DMS53 treated with DMSO at 0.1 percent for 48 hours (cell line): ENCODE measurements at regions not wholly inside any gene's neighbourhood (a gene's known extent, or its start where the extent isn't known, plus 50 kb on each side); places are given as distances from the start of the nearest gene placed in this dataset.

Source experiments
- DNase-seq: peaks from one replicate; lab custom pipeline; 2025; ENCODE audit not compliant: unreplicated experiment; lab: John Stamatoyannopoulos, UW

DNA sequence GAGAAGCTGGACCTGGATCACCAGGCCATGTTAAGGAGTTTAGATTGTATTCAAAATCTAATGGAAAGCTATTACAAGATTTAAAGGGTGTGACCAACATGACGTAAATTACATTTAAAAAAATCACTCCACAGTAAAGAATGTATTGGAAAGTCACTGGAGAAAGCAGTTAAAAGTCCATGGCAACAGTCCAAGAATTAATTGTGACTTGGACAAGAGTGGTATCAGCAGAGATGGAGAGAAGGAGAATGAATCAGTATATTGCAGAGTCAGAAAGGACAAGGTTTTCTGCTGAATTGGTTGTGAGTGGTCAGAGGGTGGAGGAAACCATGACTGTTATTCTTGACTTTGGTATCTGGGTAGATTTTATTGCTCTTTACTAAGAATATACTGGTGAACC lies 535.1 kb upstream of the SLITRK1 start:
- DNase-seq, result no peak

- no peak for DNase-seq
These were observed 530.7 kb upstream of the SLITRK1 start for GRCh38 chr13:84413016-84413415.

DNA sequence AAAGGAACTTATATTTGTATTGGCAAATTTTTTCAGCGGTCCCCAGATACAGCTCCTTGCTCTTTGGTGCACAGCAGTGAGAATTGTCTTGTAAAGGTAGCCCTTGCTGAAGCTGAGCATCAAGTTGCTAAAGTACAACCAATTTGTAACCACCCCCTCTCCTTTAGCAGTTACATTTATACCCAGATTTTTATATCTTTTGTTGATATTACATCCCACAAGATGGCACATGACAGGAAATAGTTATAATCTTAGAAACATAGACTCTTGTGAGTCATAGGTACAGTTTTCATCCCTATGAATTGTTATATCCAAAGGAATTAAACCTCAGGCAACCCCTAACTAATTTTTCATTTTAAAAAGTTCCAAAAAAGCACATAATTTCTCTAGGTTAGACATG lies 523.0 kb upstream of the SLITRK1 start:
- DNase-seq, result no peak

DNA sequence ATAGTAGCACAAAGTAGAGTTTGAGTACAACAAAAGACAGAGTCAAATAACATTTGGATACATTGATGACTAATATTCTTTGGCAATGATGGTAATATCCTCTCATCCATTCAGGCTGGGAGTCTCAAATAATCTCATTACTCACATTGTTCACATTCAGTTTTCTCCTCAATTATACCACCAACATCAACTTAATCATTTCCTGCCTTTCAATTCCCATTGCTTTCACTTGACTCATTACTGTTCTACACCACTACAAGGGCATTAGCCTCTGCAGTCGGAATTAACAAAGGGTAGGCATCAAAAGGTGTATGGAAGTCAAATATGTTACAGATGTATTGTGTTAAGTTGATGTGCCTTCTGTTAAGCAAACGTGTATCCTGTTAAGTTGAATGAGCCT lies 518.4 kb upstream of the SLITRK1 start:
- no peak for DNase-seq

DNA sequence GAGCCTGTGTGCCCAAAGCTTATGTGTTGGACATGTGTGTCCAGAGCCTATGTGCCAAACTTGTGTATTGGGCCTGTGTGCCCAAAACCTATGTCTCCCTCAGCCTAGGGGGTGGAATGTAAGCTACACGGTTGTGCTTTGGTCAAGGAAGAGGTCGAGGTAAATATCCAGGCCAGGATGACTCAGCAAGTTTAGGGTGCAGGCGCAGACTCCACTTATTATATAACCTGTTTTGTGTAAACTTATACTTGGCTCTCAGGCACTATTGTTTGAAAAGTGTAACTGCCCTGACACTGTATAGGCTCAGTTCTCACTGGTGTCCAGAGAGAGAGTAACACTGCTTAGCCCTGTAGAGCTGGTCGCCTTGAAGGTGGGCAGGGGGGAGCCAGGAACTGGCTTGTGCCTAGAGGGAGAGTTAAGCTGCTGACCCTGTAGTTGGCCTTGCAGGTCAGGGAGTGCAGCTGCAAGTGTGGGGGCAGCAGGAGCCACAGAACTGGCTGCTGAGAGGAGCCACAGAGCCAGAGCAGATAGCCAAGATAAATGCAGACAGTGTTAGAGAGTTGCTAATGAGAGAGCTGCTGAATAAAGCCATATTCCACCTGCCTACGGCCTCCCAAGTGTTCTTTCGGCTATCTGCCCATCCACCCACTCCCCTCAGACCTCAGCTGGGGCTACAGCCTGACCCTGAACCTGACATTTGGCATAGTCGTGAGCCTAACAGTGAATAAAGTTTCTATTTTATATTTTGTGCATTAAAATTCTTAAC lies 517.2 kb upstream of the SLITRK1 start:
- no peak for DNase-seq

DNA sequence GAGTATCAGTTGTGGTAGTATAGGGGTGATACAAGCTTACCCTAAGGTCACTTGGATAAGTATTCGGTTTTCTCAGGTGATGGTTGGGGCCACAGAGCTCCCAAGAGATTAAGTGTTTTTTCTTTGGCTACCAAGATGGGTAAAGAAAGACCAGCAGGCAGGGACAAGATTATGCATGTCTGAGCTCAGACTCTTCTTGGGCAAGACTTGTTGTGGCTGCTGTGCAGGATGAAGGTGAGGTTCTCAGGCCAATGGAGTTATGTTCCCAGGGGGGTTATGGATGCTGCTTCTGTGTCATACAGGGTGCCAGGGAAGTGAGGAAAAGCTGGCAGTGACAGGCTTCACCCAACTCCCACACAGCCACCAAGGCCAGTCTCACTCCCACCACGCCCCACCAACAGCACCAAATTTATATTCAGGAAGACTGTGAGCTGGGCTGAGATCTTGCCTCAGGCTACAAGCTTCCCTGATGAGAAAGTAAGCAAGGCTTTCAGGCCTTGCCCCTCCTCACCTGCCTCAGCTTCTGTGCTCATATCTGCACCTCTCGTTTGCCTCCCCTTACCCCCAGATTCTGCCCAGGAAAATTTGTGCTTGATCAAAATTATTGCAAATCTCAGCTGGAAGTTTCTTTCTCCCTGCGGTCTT lies 511.8 kb upstream of the SLITRK1 start:
- DNase-seq, result no peak

DNA sequence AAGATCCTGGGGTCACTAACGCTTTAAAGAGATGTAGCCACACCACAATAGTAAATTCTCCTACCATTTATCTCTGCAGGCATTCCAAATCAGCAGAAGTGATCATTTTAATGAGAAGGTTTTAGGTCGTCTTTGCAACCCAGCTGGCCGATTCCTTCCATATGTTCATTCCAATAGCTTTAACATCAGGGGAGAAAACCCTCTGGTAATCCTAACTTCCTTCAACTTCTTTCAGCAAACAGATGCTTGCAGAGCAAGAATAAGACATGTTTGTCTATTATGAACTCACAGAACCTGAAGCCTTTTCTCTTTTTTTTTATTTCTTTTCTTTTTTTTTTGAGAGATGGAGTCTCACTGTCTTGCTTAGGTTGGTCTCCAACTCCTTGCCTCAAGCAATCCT lies 498.6 kb upstream of the SLITRK1 start:
- no peak for DNase-seq

GRCh38 chr13:84377106-84377505 lies 494.8 kb upstream of the SLITRK1 start:
- no peak for DNase-seq

DNA sequence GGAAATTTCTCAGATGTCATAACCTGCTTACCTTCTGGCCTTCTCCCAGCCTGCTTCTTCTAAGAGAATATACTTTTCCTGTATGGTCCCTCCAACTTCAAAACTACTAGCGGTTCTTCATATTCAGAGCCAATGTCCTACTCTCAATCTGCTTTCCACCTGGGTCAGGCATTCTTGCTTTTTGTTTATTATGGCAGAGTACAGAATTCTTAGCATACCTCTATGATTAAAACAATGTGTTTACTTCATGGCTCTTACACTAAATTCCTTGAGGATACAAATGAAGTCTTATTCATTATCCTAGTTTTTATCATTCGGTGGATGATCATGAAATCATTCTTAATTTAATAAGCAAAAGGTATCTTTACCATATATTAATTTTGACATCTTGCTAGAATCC lies 484.2 kb upstream of the SLITRK1 start:
- no peak for DNase-seq

GRCh38 chr13:84362777-84363176 lies 480.5 kb upstream of the SLITRK1 start:
- DNase-seq, result no peak

GRCh38 chr13:84360822-84361221 lies 478.5 kb upstream of the SLITRK1 start:
- no peak for DNase-seq

GRCh38 chr13:84358601-84359000 lies 476.3 kb upstream of the SLITRK1 start:
- DNase-seq, result no peak

DNA sequence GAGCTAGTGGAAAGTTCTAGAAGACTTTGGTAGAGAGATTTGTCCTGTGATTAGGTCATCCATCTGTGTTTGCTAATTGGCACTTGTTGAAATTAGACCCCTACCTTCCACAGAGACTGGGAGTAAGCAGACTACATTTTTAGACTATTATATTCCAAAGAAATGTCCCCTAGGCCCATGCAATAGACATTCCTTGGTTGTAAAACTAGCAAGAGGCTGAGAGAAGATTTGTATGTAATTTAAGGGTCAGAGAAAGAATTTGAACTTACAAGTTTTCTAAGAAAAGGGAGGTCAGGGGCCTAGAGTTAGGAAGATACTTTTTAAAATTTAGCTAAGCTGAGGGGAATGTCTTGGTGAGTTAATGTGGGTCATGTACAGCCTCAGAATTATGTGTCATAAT lies 470.7 kb upstream of the SLITRK1 start:
- no peak for DNase-seq

DNA sequence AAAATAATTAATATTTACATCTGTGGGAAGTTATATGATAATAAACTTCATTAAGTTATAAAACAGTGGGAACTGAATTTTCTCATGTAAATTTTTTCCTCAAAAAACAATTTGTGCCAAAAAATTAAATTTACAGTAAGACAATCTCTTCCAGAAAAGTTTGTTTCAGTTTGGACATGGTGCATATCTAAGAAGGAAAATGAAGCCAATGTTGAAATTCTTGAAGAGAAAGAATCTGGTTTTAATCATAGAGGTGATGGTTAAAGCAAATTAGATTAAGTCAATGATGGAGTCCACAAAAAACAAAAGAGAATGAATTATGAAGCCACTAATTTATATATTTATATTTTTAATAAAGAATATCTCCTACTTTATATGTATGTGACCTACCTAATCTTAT lies 457.2 kb upstream of the SLITRK1 start:
- DNase-seq, result no peak

- no peak for DNase-seq
These were observed 450.1 kb upstream of the SLITRK1 start for GRCh38 chr13:84332346-84332745.

DNA sequence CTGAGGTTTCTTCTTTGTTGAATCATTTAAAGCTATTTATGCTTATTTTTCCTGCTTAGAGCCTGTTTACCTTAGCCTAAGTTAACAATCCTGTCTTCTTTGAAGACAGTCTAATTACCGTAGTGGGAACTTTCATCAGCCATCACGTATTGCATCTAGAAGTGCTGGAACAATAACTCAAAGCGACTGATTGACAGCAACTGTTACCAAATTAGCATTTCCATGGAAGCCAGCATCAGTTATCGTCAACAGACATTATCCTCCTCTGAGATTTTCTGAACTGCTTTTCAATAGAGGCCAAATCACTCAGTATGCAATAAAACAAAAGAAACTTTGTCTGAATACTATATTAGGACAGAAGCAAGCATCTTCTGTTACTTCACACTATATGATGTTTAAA lies 433.3 kb upstream of the SLITRK1 start:
- DNase-seq, result no peak

GRCh38 chr13:84303035-84303434 lies 420.8 kb upstream of the SLITRK1 start:
- no peak for DNase-seq

- DNase-seq, result no peak
These were observed 415.0 kb upstream of the SLITRK1 start for GRCh38 chr13:84297251-84297650.

GRCh38 chr13:84296401-84296800 lies 414.1 kb upstream of the SLITRK1 start:
- DNase-seq, result no peak

DNA sequence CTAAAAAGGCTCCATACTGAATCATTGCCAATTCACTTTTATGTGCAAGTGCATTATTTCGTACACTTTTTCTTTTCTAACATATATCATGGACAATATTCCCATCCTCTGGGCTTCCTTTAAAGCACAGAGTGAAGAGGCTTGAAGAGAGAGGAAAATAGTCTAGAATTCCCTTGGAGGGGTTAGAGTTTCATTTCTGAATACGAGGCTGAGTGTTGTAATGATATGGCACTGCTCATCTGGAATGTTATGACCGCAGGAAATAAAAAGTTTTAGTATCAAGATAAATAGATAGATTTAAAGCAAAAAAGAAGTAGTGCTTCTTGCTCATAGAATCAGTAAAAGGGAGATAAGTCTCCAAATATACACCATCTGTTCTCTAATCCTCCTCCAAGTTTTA lies 412.3 kb upstream of the SLITRK1 start:
- DNase-seq, result no peak

GRCh38 chr13:84290386-84290785 lies 408.1 kb upstream of the SLITRK1 start:
- DNase-seq, result no peak

DNA sequence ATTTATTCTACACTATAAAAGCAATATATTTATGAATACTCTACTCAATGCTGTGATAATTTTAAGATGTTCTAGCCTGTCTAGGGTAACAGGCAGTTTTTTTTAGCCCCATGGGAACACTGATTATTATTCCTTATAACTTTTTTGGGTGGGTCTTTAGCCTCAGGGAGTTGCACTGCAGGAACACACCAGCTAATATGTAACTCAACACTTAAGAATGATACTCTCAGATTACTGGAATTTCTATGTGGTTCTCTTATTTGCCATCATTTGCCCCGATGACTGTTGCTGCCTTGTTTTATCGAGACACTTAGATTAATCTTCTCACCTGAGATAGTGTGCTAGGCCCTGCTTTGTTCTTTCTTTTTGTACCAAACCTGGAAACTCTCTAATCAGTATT lies 396.9 kb upstream of the SLITRK1 start:
- no peak for DNase-seq
